ENCODE measurements at regions not wholly inside any gene's neighbourhood (a gene's known extent, or its start where the extent isn't known, plus 50 kb on each side); places are given as distances from the start of the nearest gene placed in this dataset.

GRCh38 chr9:79868567-79869189 lies 296.9 kb downstream of the TLE4 start:
- H3K4me1 ChIP-seq: no peaks in the 10 kb centered on the region
- no peak for DNase-seq
- no peak overlapping the region for H3K27ac ChIP-seq
- whole genome bisulfite sequencing, 2 donors: 63 to 84% methylated on average over 2 of the region's 2 CpGs
- no peaks in the 10 kb centered on the region for H3K9me3 ChIP-seq
- no peak overlapping the region for H3K4me3 ChIP-seq
- H3K27me3 ChIP-seq: no peaks in the 10 kb centered on the region
- no peaks in the 10 kb centered on the region for H3K36me3 ChIP-seq
- TF ChIP-seq EP300 (IDR thresholded peaks at IDR 0.05): no peak
- no peak for TF ChIP-seq POLR2AphosphoS5 (IDR thresholded peaks at IDR 0.05)
- no peak for TF ChIP-seq POLR2A (IDR thresholded peaks at IDR 0.05)
- TF ChIP-seq CTCF (IDR thresholded peaks at IDR 0.05): no peak
- intact Hi-C loops (cut with DNase I): no loop called here

- H3K27ac ChIP-seq: no peak overlapping the region
- no peaks in the 10 kb centered on the region for H3K27me3 ChIP-seq
- H3K4me1 ChIP-seq: no peaks in the 10 kb centered on the region
- intact Hi-C loops (cut with DNase I): no loop called here
- H3K36me3 ChIP-seq: no peaks in the 10 kb centered on the region
- DNase-seq: no peak
- TF ChIP-seq POLR2A (IDR thresholded peaks at IDR 0.05) (no peak), CTCF (IDR thresholded peaks at IDR 0.05) (no peak), EP300 (IDR thresholded peaks at IDR 0.05) (no peak), POLR2AphosphoS5 (IDR thresholded peaks at IDR 0.05) (no peak)
- no peak overlapping the region for H3K4me3 ChIP-seq
- WGBS, 2 donors: 95 to 96% methylated on average over 32 of the region's 32 CpGs
- peaks cover 0 to 5% (median 0%) of the 10 kb centered on the region in 4 donors for H3K9me3 ChIP-seq
Observed at GRCh38 chr9:79862921-79863890, 291.4 kb downstream of the TLE4 start.

- H3K27me3 ChIP-seq: no peaks in the 10 kb centered on the region
- 82 to 89% methylated on average over 3 of the region's 3 CpGs for WGBS, 2 donors
- H3K9me3 ChIP-seq: peaks cover 0 to 5% (median 0%) of the 10 kb centered on the region in 4 donors
- H3K4me3 ChIP-seq: no peak overlapping the region
- no peaks in the 10 kb centered on the region for H3K36me3 ChIP-seq
- DNase-seq: no peak
- no peaks in the 10 kb centered on the region for H3K4me1 ChIP-seq
- TF ChIP-seq EP300 (IDR thresholded peaks at IDR 0.05) (no peak), POLR2AphosphoS5 (IDR thresholded peaks at IDR 0.05) (no peak), CTCF (IDR thresholded peaks at IDR 0.05) (no peak), POLR2A (IDR thresholded peaks at IDR 0.05) (no peak)
- intact Hi-C loops (cut with DNase I): no loop called here
- no peak overlapping the region for H3K27ac ChIP-seq
Observed at GRCh38 chr9:79858508-79858907, 286.7 kb downstream of the TLE4 start.

- no peak for TF ChIP-seq EP300 (IDR thresholded peaks at IDR 0.05)
- TF ChIP-seq POLR2A (IDR thresholded peaks at IDR 0.05): no peak
- no peak for TF ChIP-seq CTCF (IDR thresholded peaks at IDR 0.05)
- no peak for TF ChIP-seq POLR2AphosphoS5 (IDR thresholded peaks at IDR 0.05)
- intact Hi-C loops (cut with DNase I): no loop called here
- DNase-seq: no peak
- 79 to 88% methylated on average over 2 of the region's 2 CpGs for WGBS, 2 donors
- Histone ChIP-seq H3K27ac (no peak overlapping the region), H3K4me3 (no peak overlapping the region), H3K4me1 (no peaks in the 10 kb centered on the region), H3K9me3 (peaks cover 0 to 2% (median 0%) of the 10 kb centered on the region in 4 donors), H3K36me3 (no peaks in the 10 kb centered on the region), H3K27me3 (no peaks in the 10 kb centered on the region)
Observed at GRCh38 chr9:79857188-79857587, 285.4 kb downstream of the TLE4 start.

Measured in sigmoid colon (tissue), 6 donors.